Testis (tissue), 2 donors: ENCODE measurements at regions not wholly inside any gene's neighbourhood (a gene's known extent, or its start where the extent isn't known, plus 50 kb on each side); places are given as distances from the start of the nearest gene placed in this dataset.

Experiments used
- DNase-seq: peaks from one replicate; pipeline ENCODE4 v3.0.0-alpha.2; 2019
- H3K27ac ChIP-seq, 2 donors: fragments of 200-600 bp; sonication (generic); one replicate each; pipeline ENCODE4 v1.5.1; 2019
- H3K27me3 ChIP-seq: fragments of 200-600 bp; sonication (generic); one replicate; pipeline ENCODE4 v1.5.1; 2019
- H3K36me3 ChIP-seq: fragments of 200-600 bp; sonication (generic); one replicate; pipeline ENCODE4 v1.5.1; 2017; ENCODE audit warnings: low read depth; ENCODE audit errors: missing control alignments
- H3K4me1 ChIP-seq: fragments of 200-600 bp; sonication (generic); one replicate; pipeline ENCODE4 v1.5.1; 2019
- H3K4me3 ChIP-seq, 2 donors: fragments of 200-600 bp; sonication (generic); one replicate each; pipeline ENCODE4 v1.5.1; 2017 to 2019
- H3K9me3 ChIP-seq: fragments of 200-600 bp; sonication (generic); one replicate; pipeline ENCODE4 v1.5.1; 2017
- CTCF ChIP-seq, 3 experiments: fragments of 450-650 bp in 2 of 3; fragments of 200-600 bp in 1 of 3; sonication (generic) in 1 of 3; IDR thresholded peaks; one replicate each; pipeline ENCODE4 v1.5.1; 2016 to 2019; ENCODE audit warnings: antibody characterized with exemption in 3 of 3, mild to moderate bottlenecking in 2 of 3, moderate library complexity in 1 of 3
- POLR2A ChIP-seq: fragments of 450-650 bp; IDR thresholded peaks from one replicate; pipeline ENCODE4 v1.6.1; 2017; ENCODE audit warnings: antibody characterized with exemption, mild to moderate bottlenecking, moderate library complexity
- WGBS, 2 donors: methylation state at CpG; one replicate each; pipeline ENCODE4 v1.1.5; 2018; 5-methylcytosine and 5-hydroxymethylcytosine counted together
- intact Hi-C: fragments of 100-400 bp; cut with DNase I; formaldehyde crosslinking; loops from one replicate; pipeline ENCODE4 v1.15.1; 2023; ENCODE audit warnings: low total_unique reads

- no peak overlapping the region for H3K27ac ChIP-seq
- DNase-seq = no peak
- no peaks in the 10 kb centered on the region for H3K36me3 ChIP-seq
- WGBS, 2 donors = 90 to 92% methylated on average over 3 of the region's 3 CpGs
- H3K4me1 ChIP-seq = no peaks in the 10 kb centered on the region
- H3K9me3 ChIP-seq = no peaks in the 10 kb centered on the region
- H3K4me3 ChIP-seq = no peak overlapping the region
- no peaks in the 10 kb centered on the region for H3K27me3 ChIP-seq
- intact Hi-C loops = no loop called here
- no peak for TF ChIP-seq POLR2A
- no peak for TF ChIP-seq CTCF (IDR thresholded peaks at IDR 0.05)
Observed at GRCh38 chr1:194517567-194517966, 1331.2 kb upstream of the B3GALT2 start.

GRCh38 chr1:194515916-194516315 lies 1329.5 kb upstream of the B3GALT2 start:
- intact Hi-C loops = no loop called here

GRCh38 chr1:194512957-194513356 lies 1326.5 kb upstream of the B3GALT2 start:
- DNase-seq = no peak
- intact Hi-C loops = no loop called here
- no peak overlapping the region for H3K27ac ChIP-seq
- 78 to 84% methylated on average over 3 of the region's 3 CpGs for WGBS, 2 donors
- H3K9me3 ChIP-seq = no peaks in the 10 kb centered on the region
- H3K36me3 ChIP-seq = no peaks in the 10 kb centered on the region
- TF ChIP-seq CTCF (IDR thresholded peaks at IDR 0.05) = no peak
- no peak for TF ChIP-seq POLR2A
- H3K4me3 ChIP-seq = no peak overlapping the region
- no peaks in the 10 kb centered on the region for H3K27me3 ChIP-seq
- H3K4me1 ChIP-seq = no peaks in the 10 kb centered on the region

More at GRCh38 chr1:194515916-194516315, 1329.5 kb upstream of the B3GALT2 start:
- Histone ChIP-seq H3K9me3 (no peaks in the 10 kb centered on the region), H3K27ac (no peak overlapping the region), H3K36me3 (no peaks in the 10 kb centered on the region), H3K4me3 (no peak overlapping the region), H3K4me1 (no peaks in the 10 kb centered on the region), H3K27me3 (no peaks in the 10 kb centered on the region)
- 87 to 91% methylated on average over 4 of the region's 4 CpGs for WGBS, 2 donors
- TF ChIP-seq CTCF (IDR thresholded peaks at IDR 0.05) (no peak), POLR2A (no peak)
- DNase-seq = no peak

GRCh38 chr1:194512345-194512744 lies 1325.9 kb upstream of the B3GALT2 start:
- Histone ChIP-seq H3K27me3 (no peaks in the 10 kb centered on the region), H3K9me3 (no peaks in the 10 kb centered on the region), H3K4me1 (no peaks in the 10 kb centered on the region), H3K4me3 (no peak overlapping the region), H3K27ac (no peak overlapping the region), H3K36me3 (no peaks in the 10 kb centered on the region)
- no peak for DNase-seq
- 60 to 63% methylated on average over 2 of the region's 2 CpGs for WGBS, 2 donors
- intact Hi-C loops = no loop called here
- TF ChIP-seq CTCF (IDR thresholded peaks at IDR 0.05) = no peak
- no peak for TF ChIP-seq POLR2A

- WGBS, 2 donors = 91 to 96% methylated on average over 2 of the region's 2 CpGs
- no peaks in the 10 kb centered on the region for H3K36me3 ChIP-seq
- intact Hi-C loops = no loop called here
- no peaks in the 10 kb centered on the region for H3K4me1 ChIP-seq
- DNase-seq = no peak
- H3K27ac ChIP-seq = no peak overlapping the region
- H3K27me3 ChIP-seq = no peaks in the 10 kb centered on the region
- H3K9me3 ChIP-seq = no peaks in the 10 kb centered on the region
- TF ChIP-seq CTCF (IDR thresholded peaks at IDR 0.05) = no peak
- no peak for TF ChIP-seq POLR2A
- no peak overlapping the region for H3K4me3 ChIP-seq
Observed at GRCh38 chr1:194503209-194503608, 1316.8 kb upstream of the B3GALT2 start.
